Ramos (cell line): ENCODE measurements at regions not wholly inside any gene's neighbourhood (a gene's known extent, or its start where the extent isn't known, plus 50 kb on each side); places are given as distances from the start of the nearest gene placed in this dataset.
"Not testable (repeated sequence)": the region's sequence is repeated elsewhere in the genome, so short reads cannot be mapped to it uniquely, and the experiment has no call there.

Source experiments
- in situ Hi-C: fragments of 300-500 bp; cut with MboI; formaldehyde crosslinking; loops from one replicate; pipeline ENCODE4 v1.14.3; 2022; ENCODE audit warnings: low sequenced_read_pairs; ENCODE audit not compliant: unreplicated experiment

- in situ Hi-C loops: not testable (repeated sequence)
Measured at GRCh38 chr9:85878872-85879597, 61.9 kb upstream of the NAA35 start.

GRCh38 chr9:85880507-85880906 lies 60.4 kb upstream of the NAA35 start:
- in situ Hi-C loops: not testable (repeated sequence)

GRCh38 chr9:85884256-85884655 lies 56.7 kb upstream of the NAA35 start:
- in situ Hi-C loops: no loop called here

GRCh38 chr9:85890962-85891361 lies 50.0 kb upstream of the NAA35 start:
- in situ Hi-C loops: no loop called here
